Peyer's patch (tissue), 4 donors: ENCODE measurements at regions not wholly inside any gene's neighbourhood (a gene's known extent, or its start where the extent isn't known, plus 50 kb on each side); places are given as distances from the start of the nearest gene placed in this dataset.

Source experiments
- POLR2A ChIP-seq, 2 donors: fragments of 450-650 bp; IDR thresholded peaks; one replicate each; pipeline ENCODE4 v1.5.1; 2017; ENCODE audit warnings: antibody characterized with exemption in 2 of 2, mild to moderate bottlenecking in 2 of 2, moderate library complexity in 2 of 2
- TF ChIP-seq, protein P1 (sequence below), 6 experiments: fragments of 450-650 bp in 4 of 6; fragments of 200-600 bp in 2 of 6; sonication (generic) in 1 of 6; IDR thresholded peaks; one replicate each; pipeline ENCODE4 v1.5.1; 2017 to 2019; ENCODE audit warnings: antibody characterized with exemption in 6 of 6, mild to moderate bottlenecking in 3 of 6, moderate library complexity in 1 of 6

- TF ChIP-seq, protein P1, sequence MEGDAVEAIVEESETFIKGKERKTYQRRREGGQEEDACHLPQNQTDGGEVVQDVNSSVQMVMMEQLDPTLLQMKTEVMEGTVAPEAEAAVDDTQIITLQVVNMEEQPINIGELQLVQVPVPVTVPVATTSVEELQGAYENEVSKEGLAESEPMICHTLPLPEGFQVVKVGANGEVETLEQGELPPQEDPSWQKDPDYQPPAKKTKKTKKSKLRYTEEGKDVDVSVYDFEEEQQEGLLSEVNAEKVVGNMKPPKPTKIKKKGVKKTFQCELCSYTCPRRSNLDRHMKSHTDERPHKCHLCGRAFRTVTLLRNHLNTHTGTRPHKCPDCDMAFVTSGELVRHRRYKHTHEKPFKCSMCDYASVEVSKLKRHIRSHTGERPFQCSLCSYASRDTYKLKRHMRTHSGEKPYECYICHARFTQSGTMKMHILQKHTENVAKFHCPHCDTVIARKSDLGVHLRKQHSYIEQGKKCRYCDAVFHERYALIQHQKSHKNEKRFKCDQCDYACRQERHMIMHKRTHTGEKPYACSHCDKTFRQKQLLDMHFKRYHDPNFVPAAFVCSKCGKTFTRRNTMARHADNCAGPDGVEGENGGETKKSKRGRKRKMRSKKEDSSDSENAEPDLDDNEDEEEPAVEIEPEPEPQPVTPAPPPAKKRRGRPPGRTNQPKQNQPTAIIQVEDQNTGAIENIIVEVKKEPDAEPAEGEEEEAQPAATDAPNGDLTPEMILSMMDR (IDR thresholded peaks at IDR 0.05) = no peak
- TF ChIP-seq POLR2A (IDR thresholded peaks at IDR 0.05) = no peak
These were observed 110.2 kb downstream of the WT1 start for GRCh38 chr11:32325187-32325586.
